ENCODE measurements at regions not wholly inside any gene's neighbourhood (a gene's known extent, or its start where the extent isn't known, plus 50 kb on each side); places are given as distances from the start of the nearest gene placed in this dataset.

- no peak for TF ChIP-seq CHD7 (IDR thresholded peaks at IDR 0.05; ENCODE audit: insufficient replicate concordance, low read length)
- no peak for TF ChIP-seq TAF1 (IDR thresholded peaks at IDR 0.05; ENCODE audit: low read depth, low read length)
- TF ChIP-seq ASH2L (IDR thresholded peaks at IDR 0.05; ENCODE audit: low read length): no peak
- no peak for TF ChIP-seq RBBP5 (IDR thresholded peaks at IDR 0.05; ENCODE audit: borderline replicate concordance, low read depth, low read length)
- no peak for TF ChIP-seq JUN (IDR thresholded peaks at IDR 0.05; ENCODE audit: low read depth, low read length)
- no peak for TF ChIP-seq EZH2 (IDR thresholded peaks at IDR 0.05; ENCODE audit: low read depth, low read length, severe bottlenecking)
- TF ChIP-seq SP4 (IDR thresholded peaks at IDR 0.05; ENCODE audit: low read length): no peak
- TF ChIP-seq CBX5 (IDR thresholded peaks at IDR 0.05; ENCODE audit: low read depth, low read length): no peak
- TF ChIP-seq E2F6 (IDR thresholded peaks at IDR 0.05): no peak
- no peak for TF ChIP-seq CTBP2 (IDR thresholded peaks at IDR 0.05; ENCODE audit: borderline replicate concordance, insufficient read depth, insufficient read length, low read length)
- no peak for TF ChIP-seq SIX5 (IDR thresholded peaks at IDR 0.05; ENCODE audit: low read depth, low read length)
Measured at GRCh38 chr14:106690333-106690891, 1164.0 kb downstream of the TMEM121 start (continued).

Data from H1 (cell line).